OCI-LY7 (cell line): ENCODE measurements at regions not wholly inside any gene's neighbourhood (a gene's known extent, or its start where the extent isn't known, plus 50 kb on each side); places are given as distances from the start of the nearest gene placed in this dataset.

ENCODE experiments used
- BruUV-seq: library from RNA; stranded (reverse); fragments of 400-500 nt; replicated peaks from 2 replicates; lab custom pipeline; 2021; lab: Mats Ljungman, UMichigan
- CTCF ChIA-PET: fragments of 300-600 bp; sonication (Branson Sonifier 250); formaldehyde crosslinking; loops from one replicate; lab custom pipeline; 2022; ENCODE audit warnings: antibody characterized with exemption; ENCODE audit not compliant: unreplicated experiment; lab: Charles Lee
- POLR2A ChIA-PET: fragments of 300-600 bp; sonication (Branson Sonifier 250); formaldehyde crosslinking; loops from one replicate; lab custom pipeline; 2022; ENCODE audit warnings: antibody characterized with exemption; lab: Charles Lee
- DNase-seq: peaks from one replicate; pipeline ENCODE4 v3.0.0-alpha.2; 2015; ENCODE audit warnings: low spot score
- H2AFZ ChIP-seq: fragments of 200-600 bp; sonication (generic), shearing (Covaris generic); 2 replicates; pipeline ENCODE4 v1.6.1; 2014; ENCODE audit warnings: mild to moderate bottlenecking, antibody characterized with exemption, low read length, moderate library complexity
- H3K27ac ChIP-seq: fragments of 200-600 bp; sonication (generic); 2 replicates; pipeline ENCODE4 v1.5.1; 2014; ENCODE audit warnings: mixed run types, low read depth, mild to moderate bottlenecking, moderate library complexity, low read length, inconsistent platforms; ENCODE audit not compliant: poor library complexity, severe bottlenecking
- H3K36me3 ChIP-seq: fragments of 200-600 bp; sonication (generic); 2 replicates; pipeline ENCODE4 v1.6.1; 2014; ENCODE audit warnings: mild to moderate bottlenecking, antibody characterized with exemption, low read length, moderate library complexity, mixed read lengths; ENCODE audit not compliant: insufficient read depth
- H3K4me1 ChIP-seq: fragments of 200-600 bp; sonication (generic); 2 replicates; pipeline ENCODE4 v1.5.1; 2014; ENCODE audit warnings: mild to moderate bottlenecking, low read length; ENCODE audit not compliant: insufficient read depth, poor library complexity, severe bottlenecking
- H3K4me2 ChIP-seq: fragments of 200-600 bp; sonication (generic); 2 replicates; pipeline ENCODE4 v1.6.1; 2014; ENCODE audit warnings: mild to moderate bottlenecking, low read length
- H3K4me3 ChIP-seq: fragments of 200-600 bp; sonication (generic); 2 replicates; pipeline ENCODE4 v1.5.1; 2014; ENCODE audit warnings: mild to moderate bottlenecking, low read depth, low read length; ENCODE audit not compliant: poor library complexity, severe bottlenecking
- H3K79me2 ChIP-seq: fragments of 200-600 bp; sonication (generic); 2 replicates; pipeline ENCODE4 v1.6.1; 2016; ENCODE audit warnings: low read depth, mild to moderate bottlenecking, low read length, moderate library complexity, mixed read lengths; ENCODE audit not compliant: insufficient read depth
- H3K9me2 ChIP-seq: fragments of 200-600 bp; sonication (generic); 2 replicates; pipeline ENCODE4 v1.6.1; 2016; ENCODE audit warnings: mild to moderate bottlenecking, low read length, mixed read lengths; ENCODE audit not compliant: insufficient read depth
- H3K9me3 ChIP-seq: fragments of 200-600 bp; sonication (generic); 2 replicates; pipeline ENCODE4 v1.6.1; 2014; ENCODE audit warnings: mild to moderate bottlenecking, mixed run types, low read length, mixed read lengths
- H4K20me1 ChIP-seq: fragments of 200-600 bp; sonication (generic); 2 replicates; pipeline ENCODE4 v1.6.1; 2014; ENCODE audit warnings: mild to moderate bottlenecking, antibody characterized with exemption, low read length, moderate library complexity, mixed read lengths; ENCODE audit not compliant: insufficient read depth
- EZH2phosphoT487 ChIP-seq: fragments of 200-600 bp; sonication (generic); IDR thresholded peaks from 2 replicates; pipeline ENCODE4 v1.6.1; 2018; ENCODE audit warnings: low read depth, borderline replicate concordance, mild to moderate bottlenecking, mixed run types, antibody characterized with exemption, low read length, moderate library complexity, mixed read lengths
- intact Hi-C: fragments of 100-400 bp; cut with micrococcal nuclease; formaldehyde crosslinking; loops from one replicate; pipeline ENCODE4 v1.10.0; 2022; ENCODE audit not compliant: unreplicated experiment
- TF ChIP-seq, protein P1 (sequence below): fragments of 200-600 bp; sonication (generic); conservative IDR thresholded peaks from 2 replicates; pipeline ENCODE4 v1.5.1; 2014; ENCODE audit warnings: mild to moderate bottlenecking, antibody characterized with exemption, low read length, moderate library complexity, mixed read lengths

DNA sequence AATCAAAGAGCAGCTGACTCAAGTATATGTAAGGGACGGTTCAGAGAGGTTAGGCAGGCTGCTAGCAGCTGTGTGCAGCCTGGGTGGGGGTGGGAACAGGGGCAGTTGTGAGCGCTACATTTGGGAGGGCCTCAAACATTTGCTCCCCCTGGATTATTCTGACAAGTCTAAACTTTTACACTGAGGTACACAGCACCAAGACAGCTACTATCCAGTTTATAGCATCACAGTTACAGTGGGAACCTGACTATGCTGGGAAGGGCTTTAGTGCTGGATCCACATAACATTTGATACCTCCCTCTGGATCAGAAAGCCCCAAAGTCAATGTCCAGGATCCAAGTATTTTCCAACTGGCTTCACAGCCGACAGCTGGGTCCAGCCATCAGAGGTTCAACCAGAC is 55.8 kb upstream of the GIMD1 start:
- Histone ChIP-seq H3K27ac (no peak overlapping the region), H3K36me3 (no peaks in the 10 kb centered on the region), H4K20me1 (no peaks in the 10 kb centered on the region), H3K4me2 (no peak overlapping the region), H3K9me2 (no peaks in the 10 kb centered on the region), H3K79me2 (no peaks in the 10 kb centered on the region), H3K4me3 (no peak overlapping the region), H3K4me1 (no peaks in the 10 kb centered on the region), H2AFZ (no peak overlapping the region), H3K9me3 (no peaks in the 10 kb centered on the region)
- no TSS peak for BruUV-seq
- TF ChIP-seq EZH2phosphoT487, result no peak
- TF ChIP-seq, protein P1, sequence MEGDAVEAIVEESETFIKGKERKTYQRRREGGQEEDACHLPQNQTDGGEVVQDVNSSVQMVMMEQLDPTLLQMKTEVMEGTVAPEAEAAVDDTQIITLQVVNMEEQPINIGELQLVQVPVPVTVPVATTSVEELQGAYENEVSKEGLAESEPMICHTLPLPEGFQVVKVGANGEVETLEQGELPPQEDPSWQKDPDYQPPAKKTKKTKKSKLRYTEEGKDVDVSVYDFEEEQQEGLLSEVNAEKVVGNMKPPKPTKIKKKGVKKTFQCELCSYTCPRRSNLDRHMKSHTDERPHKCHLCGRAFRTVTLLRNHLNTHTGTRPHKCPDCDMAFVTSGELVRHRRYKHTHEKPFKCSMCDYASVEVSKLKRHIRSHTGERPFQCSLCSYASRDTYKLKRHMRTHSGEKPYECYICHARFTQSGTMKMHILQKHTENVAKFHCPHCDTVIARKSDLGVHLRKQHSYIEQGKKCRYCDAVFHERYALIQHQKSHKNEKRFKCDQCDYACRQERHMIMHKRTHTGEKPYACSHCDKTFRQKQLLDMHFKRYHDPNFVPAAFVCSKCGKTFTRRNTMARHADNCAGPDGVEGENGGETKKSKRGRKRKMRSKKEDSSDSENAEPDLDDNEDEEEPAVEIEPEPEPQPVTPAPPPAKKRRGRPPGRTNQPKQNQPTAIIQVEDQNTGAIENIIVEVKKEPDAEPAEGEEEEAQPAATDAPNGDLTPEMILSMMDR, result no peak
- no peak for DNase-seq
- intact Hi-C loops, result no loop called here
- ChIA-PET POLR2A (no interaction called here), CTCF (no interaction called here)

DNA sequence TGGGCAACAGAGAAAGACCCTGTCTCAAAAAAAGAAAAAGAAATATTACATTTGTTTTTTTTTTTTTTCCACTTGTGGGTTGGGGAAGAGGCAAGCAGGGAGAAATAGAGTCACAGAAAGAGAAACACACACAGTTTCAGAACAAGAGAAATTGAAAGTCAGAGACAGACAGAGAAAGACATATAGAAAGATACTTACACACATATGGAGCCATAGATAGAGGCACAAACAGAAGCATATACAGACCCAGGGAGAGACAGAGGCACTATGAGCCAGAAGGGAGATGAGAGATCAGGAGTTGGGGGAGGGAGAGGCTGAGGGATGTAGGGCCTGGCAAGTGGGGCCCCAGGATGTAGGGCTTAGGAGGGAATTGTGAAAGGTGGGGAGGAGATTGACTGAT is 55.2 kb upstream of the GIMD1 start:
- no peak overlapping the region for H3K27ac ChIP-seq
- no peaks in the 10 kb centered on the region for H3K36me3 ChIP-seq
- DNase-seq, result no peak
- H3K79me2 ChIP-seq, result no peaks in the 10 kb centered on the region
- intact Hi-C loops, result no loop called here
- no peak overlapping the region for H3K4me2 ChIP-seq
- no TSS peak for BruUV-seq
- POLR2A ChIA-PET, result no interaction called here
- no peaks in the 10 kb centered on the region for H3K9me3 ChIP-seq
- H2AFZ ChIP-seq, result no peak overlapping the region
- H3K4me3 ChIP-seq, result no peak overlapping the region
- CTCF ChIA-PET, result no interaction called here
- no peaks in the 10 kb centered on the region for H3K4me1 ChIP-seq
- no peaks in the 10 kb centered on the region for H3K9me2 ChIP-seq
- TF ChIP-seq, protein P1, result no peak
- no peak for TF ChIP-seq EZH2phosphoT487
- H4K20me1 ChIP-seq, result no peaks in the 10 kb centered on the region

DNA sequence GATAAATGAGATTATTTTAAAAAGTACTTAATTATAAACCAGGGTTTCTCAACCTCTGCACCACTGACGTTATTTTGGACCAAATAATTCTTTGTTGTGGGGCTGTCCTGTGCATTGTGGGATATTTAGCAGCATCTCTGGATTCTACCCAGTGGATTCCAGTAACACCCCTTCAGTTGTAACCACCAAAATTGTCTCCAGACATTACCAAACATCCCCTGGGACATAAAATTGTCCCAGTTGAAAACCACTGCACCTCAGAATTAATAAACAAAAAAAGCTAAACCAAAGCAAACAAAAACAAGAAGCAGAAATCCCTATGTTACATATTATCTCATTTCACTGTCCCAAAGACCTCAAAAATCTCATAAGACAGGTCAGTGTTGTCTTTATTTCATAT is 54.2 kb upstream of the GIMD1 start:
- no peaks in the 10 kb centered on the region for H3K9me2 ChIP-seq
- H3K79me2 ChIP-seq, result no peaks in the 10 kb centered on the region
- no peaks in the 10 kb centered on the region for H3K36me3 ChIP-seq
- no peak overlapping the region for H3K4me2 ChIP-seq
- no peak overlapping the region for H2AFZ ChIP-seq
- intact Hi-C loops, result no loop called here
- H3K4me1 ChIP-seq, result no peaks in the 10 kb centered on the region
- no peak overlapping the region for H3K27ac ChIP-seq
- BruUV-seq, result no TSS peak
- H3K4me3 ChIP-seq, result no peak overlapping the region
- TF ChIP-seq, protein P1, result no peak
- TF ChIP-seq EZH2phosphoT487, result no peak
- DNase-seq, result no peak
- ChIA-PET CTCF (no interaction called here), POLR2A (interaction anchor here (0.6 kb wide), 1 partner anchor 12 kb away, joined by 3 read pairs; no protein-coding TSS in a partner anchor)
- H4K20me1 ChIP-seq, result no peaks in the 10 kb centered on the region
- no peaks in the 10 kb centered on the region for H3K9me3 ChIP-seq
